Activated naive CD8-positive, alpha-beta T cell treated with anti-CD3 and anti-CD28 coated beads for 36 hours (primary cell): ENCODE measurements at regions not wholly inside any gene's neighbourhood (a gene's known extent, or its start where the extent isn't known, plus 50 kb on each side); places are given as distances from the start of the nearest gene placed in this dataset.
"Not testable (repeated sequence)": the region's sequence is repeated elsewhere in the genome, so short reads cannot be mapped to it uniquely, and the experiment has no call there.

Experiments
- DNase-seq: peaks from one replicate; pipeline ENCODE4 v3.0.0; 2021
- H3K27ac Mint-ChIP-seq: one replicate; pipeline ENCODE4 v1.8.0; 2022; ENCODE audit warnings: mild to moderate bottlenecking, moderate library complexity, mixed read lengths
- H3K27me3 Mint-ChIP-seq: one replicate; pipeline ENCODE4 v1.8.0; 2022; ENCODE audit warnings: mild to moderate bottlenecking, mixed read lengths
- H3K36me3 Mint-ChIP-seq: one replicate; pipeline ENCODE4 v1.8.0; 2021; ENCODE audit warnings: mild to moderate bottlenecking, mixed read lengths
- H3K4me1 Mint-ChIP-seq: one replicate; pipeline ENCODE4 v1.8.0; 2021; ENCODE audit warnings: mixed read lengths
- H3K4me3 Mint-ChIP-seq: one replicate; pipeline ENCODE4 v1.8.0; 2022; ENCODE audit warnings: mild to moderate bottlenecking, moderate library complexity, mixed read lengths
- H3K9me3 Mint-ChIP-seq: one replicate; pipeline ENCODE4 v1.8.0; 2022; ENCODE audit warnings: mixed read lengths

- Mint-ChIP-seq H3K27ac (no peak overlapping the region), H3K9me3 (no peaks in the 10 kb centered on the region), H3K36me3 (no peaks in the 10 kb centered on the region), H3K27me3 (peaks cover 8% of the 10 kb centered on the region), H3K4me3 (no peak overlapping the region), H3K4me1 (no peaks in the 10 kb centered on the region)
- DNase-seq: no peak
These were observed 129.4 kb upstream of the BASP1 start for GRCh38 chr5:17088051-17088450.

- DNase-seq: no peak
- Mint-ChIP-seq H3K9me3 (no peaks in the 10 kb centered on the region), H3K4me3 (no peak overlapping the region), H3K27ac (no peak overlapping the region), H3K36me3 (no peaks in the 10 kb centered on the region), H3K4me1 (no peaks in the 10 kb centered on the region), H3K27me3 (peaks cover 8% of the 10 kb centered on the region)
These were observed 128.4 kb upstream of the BASP1 start for GRCh38 chr5:17089001-17089400.

DNA sequence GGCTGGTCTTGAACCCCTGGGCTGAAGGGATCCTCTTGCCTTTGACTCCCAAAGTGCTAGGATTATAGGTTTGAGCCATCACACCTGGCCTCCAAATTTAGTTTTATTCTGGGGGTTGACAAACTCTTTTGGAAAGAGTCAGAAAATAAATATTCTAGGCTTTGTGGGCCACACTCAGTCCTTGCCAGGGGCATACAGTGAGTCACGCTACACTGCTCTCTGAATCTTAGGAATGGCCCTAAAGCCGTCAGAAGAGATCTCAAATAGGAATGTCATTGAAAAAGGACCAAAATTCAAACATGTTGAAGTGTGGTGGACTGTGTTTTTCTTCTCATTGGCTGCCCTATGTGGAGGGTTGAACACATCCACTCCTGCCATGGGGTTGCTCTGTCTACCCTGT lies 127.7 kb upstream of the BASP1 start:
- no peaks in the 10 kb centered on the region for H3K4me1 Mint-ChIP-seq
- H3K9me3 Mint-ChIP-seq: no peaks in the 10 kb centered on the region
- H3K4me3 Mint-ChIP-seq: no peak overlapping the region
- H3K27ac Mint-ChIP-seq: no peak overlapping the region
- H3K36me3 Mint-ChIP-seq: no peaks in the 10 kb centered on the region
- H3K27me3 Mint-ChIP-seq: peaks cover 5% of the 10 kb centered on the region
- no peak for DNase-seq

- Mint-ChIP-seq H3K36me3 (no peaks in the 10 kb centered on the region), H3K4me1 (no peaks in the 10 kb centered on the region), H3K27ac (no peak overlapping the region), H3K27me3 (no peaks in the 10 kb centered on the region), H3K4me3 (no peak overlapping the region), H3K9me3 (no peaks in the 10 kb centered on the region)
- no peak for DNase-seq
These were observed 126.6 kb upstream of the BASP1 start for GRCh38 chr5:17090839-17091238.

DNA sequence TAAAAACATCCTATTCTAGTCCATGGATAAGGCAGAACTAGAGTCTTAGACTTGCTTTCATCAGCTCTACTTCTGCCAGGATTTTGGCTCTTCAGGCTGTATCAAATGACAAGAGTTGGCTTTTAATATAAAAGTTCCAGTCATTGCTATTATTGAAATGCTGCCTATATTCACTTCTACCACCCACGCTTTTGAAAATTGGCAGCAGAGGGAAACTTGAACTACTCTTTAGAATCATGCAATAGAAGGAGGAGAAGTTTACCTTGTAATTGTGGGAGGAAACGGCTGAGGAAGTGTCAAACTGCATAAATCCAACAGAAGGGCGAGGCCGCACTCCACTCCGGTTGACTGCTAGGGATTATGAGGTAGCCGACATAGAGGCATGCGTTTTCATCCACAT lies 122.6 kb upstream of the BASP1 start:
- Mint-ChIP-seq H3K27ac (no peak overlapping the region), H3K27me3 (peaks cover 5% of the 10 kb centered on the region), H3K36me3 (no peaks in the 10 kb centered on the region), H3K4me1 (no peaks in the 10 kb centered on the region), H3K4me3 (no peak overlapping the region), H3K9me3 (no peaks in the 10 kb centered on the region)
- DNase-seq: no peak

DNA sequence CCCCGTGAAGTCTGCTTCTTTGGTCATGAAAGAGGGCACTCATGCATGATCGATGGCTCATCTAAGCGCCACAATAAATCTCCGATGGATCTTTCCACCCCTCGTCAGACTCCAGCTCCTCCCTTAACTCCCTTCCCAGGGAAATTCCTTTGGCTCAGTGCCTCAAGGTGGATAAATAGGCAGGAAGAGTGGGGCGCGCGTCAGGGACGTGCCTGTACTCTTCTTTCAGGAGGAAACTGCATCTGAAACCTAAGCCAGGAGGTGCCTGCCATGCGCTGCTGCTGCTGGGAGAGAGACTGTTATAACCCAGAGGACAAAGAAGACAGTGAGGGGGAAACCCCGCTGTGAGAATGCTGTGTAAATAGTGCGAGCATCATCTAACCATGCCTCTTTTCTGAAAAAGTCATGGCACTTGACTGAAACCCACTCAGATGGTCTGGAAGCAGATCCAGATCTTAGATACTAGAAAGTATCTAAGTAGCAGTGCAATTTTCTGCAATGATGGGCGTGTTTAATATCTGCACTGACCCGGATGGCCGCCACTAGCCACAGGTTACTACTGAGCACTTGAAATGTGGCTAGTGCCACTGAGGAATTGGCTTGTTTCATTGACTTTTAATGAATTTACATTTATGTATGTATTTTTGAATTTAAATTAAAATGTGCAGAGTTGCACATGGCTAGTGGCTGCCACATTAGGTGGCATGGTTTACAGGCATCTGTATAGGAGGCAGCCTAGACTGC lies 120.3 kb upstream of the BASP1 start:
- no peak for DNase-seq
- Mint-ChIP-seq H3K27me3 (peaks cover 5% of the 10 kb centered on the region), H3K4me1 (no peaks in the 10 kb centered on the region), H3K27ac (no peak overlapping the region), H3K9me3 (no peaks in the 10 kb centered on the region), H3K36me3 (no peaks in the 10 kb centered on the region), H3K4me3 (no peak overlapping the region)

GRCh38 chr5:17099946-17100345 lies 117.5 kb upstream of the BASP1 start:
- Mint-ChIP-seq H3K4me1 (no peaks in the 10 kb centered on the region), H3K27ac (no peak overlapping the region), H3K9me3 (no peaks in the 10 kb centered on the region), H3K36me3 (no peaks in the 10 kb centered on the region), H3K4me3 (no peak overlapping the region), H3K27me3 (peaks cover 5% of the 10 kb centered on the region)
- no peak for DNase-seq

- no peaks in the 10 kb centered on the region for H3K9me3 Mint-ChIP-seq
- no peaks in the 10 kb centered on the region for H3K36me3 Mint-ChIP-seq
- no peaks in the 10 kb centered on the region for H3K4me1 Mint-ChIP-seq
These were observed 114.0 kb upstream of the BASP1 start for GRCh38 chr5:17103461-17103860.

DNA sequence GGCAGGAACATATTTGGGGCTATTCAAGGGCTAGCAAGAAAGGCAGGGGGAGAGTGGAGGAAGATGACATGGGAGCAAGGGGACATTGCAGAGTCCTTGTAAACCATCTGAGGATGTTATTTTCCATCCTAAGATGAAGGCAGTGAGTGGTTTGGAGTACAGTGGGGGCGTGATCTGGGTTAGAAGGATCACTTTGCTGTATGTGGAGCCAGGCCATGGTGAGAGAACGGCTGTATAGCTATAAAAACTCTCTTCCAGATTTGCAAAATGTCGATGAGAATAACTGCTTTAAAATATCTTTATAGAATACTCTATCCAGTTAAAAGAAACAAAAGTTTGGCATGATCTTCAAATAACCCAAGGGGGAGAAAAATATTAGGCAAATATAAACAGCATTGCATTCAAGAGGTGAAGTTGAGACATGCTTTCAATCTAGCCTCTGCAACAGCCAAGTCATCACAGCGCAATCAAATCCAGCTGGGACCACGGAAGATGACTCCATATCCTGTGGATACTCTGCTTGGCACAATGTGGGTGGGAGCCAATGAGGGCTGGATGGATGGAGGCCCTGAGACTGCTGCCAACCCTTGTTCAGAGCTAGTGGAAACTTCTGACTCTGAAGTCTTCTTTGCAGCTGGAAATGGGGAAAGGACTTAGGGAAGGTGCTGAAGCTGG lies 111.5 kb upstream of the BASP1 start:
- Mint-ChIP-seq H3K27me3 (peaks cover 6% of the 10 kb centered on the region), H3K4me3 (no peak overlapping the region), H3K27ac (no peak overlapping the region), H3K36me3 (no peaks in the 10 kb centered on the region), H3K4me1 (no peaks in the 10 kb centered on the region), H3K9me3 (no peaks in the 10 kb centered on the region)
- DNase-seq: no peak

More at GRCh38 chr5:17103461-17103860, 114.0 kb upstream of the BASP1 start:
- Mint-ChIP-seq H3K27me3 (peaks cover 10% of the 10 kb centered on the region), H3K4me3 (no peak overlapping the region), H3K27ac (no peak overlapping the region)
- DNase-seq: no peak

DNA sequence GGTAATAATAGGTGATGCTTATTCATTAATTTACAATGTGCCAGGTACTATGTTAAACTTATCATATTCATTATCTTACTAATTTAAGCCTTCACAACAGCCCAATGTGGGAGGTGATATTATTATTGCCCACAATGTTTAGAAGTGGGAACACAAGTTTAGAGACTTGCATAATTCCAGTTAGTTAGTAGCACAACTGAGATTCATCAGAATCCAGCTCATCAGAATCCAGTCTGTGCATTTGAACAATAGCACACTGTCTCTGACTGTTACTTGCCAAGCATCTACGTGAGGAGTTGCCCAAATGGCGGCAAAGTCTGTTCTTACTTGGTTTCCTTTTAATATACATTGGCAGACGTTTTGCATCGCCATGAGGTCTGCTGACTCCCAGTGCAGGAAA lies 110.9 kb upstream of the BASP1 start:
- Mint-ChIP-seq H3K9me3 (no peaks in the 10 kb centered on the region), H3K4me1 (no peaks in the 10 kb centered on the region), H3K27me3 (peaks cover 6% of the 10 kb centered on the region), H3K4me3 (no peak overlapping the region), H3K27ac (no peak overlapping the region), H3K36me3 (no peaks in the 10 kb centered on the region)
- no peak for DNase-seq

DNA sequence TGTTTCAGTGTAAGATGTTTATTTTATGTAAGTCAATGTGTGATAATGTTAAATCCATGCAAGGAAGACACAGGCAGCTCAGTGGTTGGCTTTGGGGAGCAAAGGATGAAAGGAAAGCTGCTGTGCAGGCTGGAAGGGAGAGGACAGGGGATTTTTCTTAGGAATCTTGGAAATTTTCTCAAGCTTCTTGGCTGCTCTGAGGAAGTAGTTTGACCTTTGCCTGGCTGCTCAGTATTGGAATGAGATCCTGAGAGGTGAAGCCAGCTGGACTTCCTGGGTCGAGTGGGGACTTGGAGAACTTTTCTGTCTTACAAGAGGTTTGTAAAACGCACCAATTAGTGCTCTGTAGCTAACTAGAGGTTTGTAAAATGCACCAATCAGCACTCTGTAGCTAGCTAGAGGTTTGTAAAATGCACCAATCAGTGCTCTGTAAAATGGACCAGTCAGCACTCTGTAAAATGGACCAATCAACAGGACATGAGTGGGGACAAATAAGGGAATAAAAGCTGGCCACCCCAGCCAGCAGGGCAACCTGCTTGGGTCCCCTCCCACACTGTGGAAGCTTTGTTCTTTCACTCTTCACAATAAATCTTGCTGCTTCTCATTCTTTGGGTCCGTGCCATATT lies 105.2 kb upstream of the BASP1 start:
- H3K27ac Mint-ChIP-seq, H3K4me3 Mint-ChIP-seq, H3K9me3 Mint-ChIP-seq, H3K36me3 Mint-ChIP-seq, DNase-seq, H3K4me1 Mint-ChIP-seq, H3K27me3 Mint-ChIP-seq: not testable (repeated sequence)

DNA sequence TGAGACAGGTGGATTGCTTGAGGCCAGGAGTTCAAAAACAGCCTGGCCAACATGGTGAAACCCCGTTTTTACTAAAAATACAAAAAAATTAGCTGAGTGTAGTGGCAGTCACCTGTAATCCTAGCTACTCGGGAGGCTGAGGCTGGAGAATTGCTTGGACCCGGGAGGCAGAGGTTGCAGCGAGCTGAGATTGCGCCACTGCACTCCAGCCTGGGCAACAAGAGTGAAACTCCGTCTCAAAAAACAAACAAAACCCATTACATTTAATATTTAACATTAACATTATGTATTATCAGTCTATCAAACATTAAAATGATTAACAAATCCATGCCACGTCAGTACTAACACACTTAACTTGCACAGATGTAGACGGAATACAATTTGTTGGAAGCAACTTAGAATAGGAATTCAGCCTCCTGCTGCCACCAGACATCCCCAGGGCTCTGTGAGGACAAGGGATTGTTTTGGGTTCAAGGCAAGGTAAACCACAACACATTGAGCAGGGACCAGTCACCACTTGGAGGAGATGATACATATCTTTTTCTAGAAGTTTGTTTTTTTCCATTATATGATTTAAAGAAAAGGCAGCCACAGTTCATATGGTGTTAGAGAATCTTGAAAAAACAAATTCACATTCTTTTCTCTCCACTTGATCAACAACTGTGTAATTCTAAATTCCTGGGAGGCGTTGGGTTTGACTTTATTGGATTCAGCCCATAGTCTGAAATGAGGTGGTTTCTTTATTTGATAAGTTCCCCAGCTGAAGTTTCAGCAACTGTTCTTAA lies 104.1 kb upstream of the BASP1 start:
- DNase-seq: no peak
- peaks cover 7% of the 10 kb centered on the region for H3K27me3 Mint-ChIP-seq
- H3K36me3 Mint-ChIP-seq: no peaks in the 10 kb centered on the region
- no peak overlapping the region for H3K27ac Mint-ChIP-seq
- no peaks in the 10 kb centered on the region for H3K9me3 Mint-ChIP-seq
- H3K4me3 Mint-ChIP-seq: no peak overlapping the region
- no peaks in the 10 kb centered on the region for H3K4me1 Mint-ChIP-seq

DNA sequence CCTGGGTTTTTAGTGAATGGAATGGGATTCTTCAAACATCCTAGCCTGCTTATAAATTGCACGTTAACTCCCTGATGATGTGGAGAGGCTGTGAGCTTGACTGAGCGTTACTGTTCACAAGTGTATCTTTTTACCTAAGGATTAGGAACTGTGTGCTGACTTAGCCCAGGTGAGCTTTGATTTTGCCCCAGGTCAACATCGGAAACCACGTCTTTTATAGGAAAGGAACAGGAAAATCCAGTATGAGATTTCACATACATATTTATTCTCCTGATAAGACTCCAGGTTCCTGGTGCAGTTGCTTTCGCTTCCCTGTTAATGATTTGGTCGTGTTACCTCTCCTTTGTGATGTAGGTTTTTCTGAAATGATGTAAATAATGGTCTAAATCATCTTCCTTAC lies 103.2 kb upstream of the BASP1 start:
- no peaks in the 10 kb centered on the region for H3K9me3 Mint-ChIP-seq
- H3K27ac Mint-ChIP-seq: no peak overlapping the region
- no peak for DNase-seq
- H3K4me3 Mint-ChIP-seq: no peak overlapping the region
- peaks cover 14% of the 10 kb centered on the region for H3K27me3 Mint-ChIP-seq
- H3K36me3 Mint-ChIP-seq: no peaks in the 10 kb centered on the region
- peaks cover 4% of the 10 kb centered on the region for H3K4me1 Mint-ChIP-seq

- H3K27ac Mint-ChIP-seq: no peak overlapping the region
- DNase-seq: no peak
- H3K36me3 Mint-ChIP-seq: no peaks in the 10 kb centered on the region
- no peaks in the 10 kb centered on the region for H3K9me3 Mint-ChIP-seq
- peaks cover 17% of the 10 kb centered on the region for H3K27me3 Mint-ChIP-seq
- H3K4me1 Mint-ChIP-seq: peaks cover 4% of the 10 kb centered on the region
- no peak overlapping the region for H3K4me3 Mint-ChIP-seq
These were observed 102.5 kb upstream of the BASP1 start for GRCh38 chr5:17114715-17115599.
